ENCODE measurements at regions not wholly inside any gene's neighbourhood (a gene's known extent, or its start where the extent isn't known, plus 50 kb on each side); places are given as distances from the start of the nearest gene placed in this dataset.
A peak's percentile ranks its signal among the peaks of the same experiment; 100 is the strongest.
"Not testable (repeated sequence)": the region's sequence is repeated elsewhere in the genome, so short reads cannot be mapped to it uniquely, and the experiment has no call there.

DNA sequence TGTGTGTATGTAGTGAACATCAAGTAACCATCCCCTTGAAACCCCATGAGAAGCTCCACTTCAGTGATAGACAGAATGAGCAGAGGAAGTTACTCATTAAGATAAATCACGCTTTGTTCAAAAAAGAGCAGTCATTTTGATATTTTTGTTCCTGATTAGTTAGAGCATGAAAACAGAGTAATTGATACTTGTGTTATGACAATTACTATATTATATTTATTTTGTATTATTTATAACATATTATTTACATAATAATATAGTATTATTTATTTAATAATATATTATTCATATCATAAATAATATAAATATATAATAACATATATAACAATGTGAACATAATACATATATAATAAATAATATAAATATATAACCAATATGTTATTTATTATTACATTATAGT lies 580.9 kb downstream of the SOX5 start:
- Histone ChIP-seq H3K9me3 (no peaks in the 10 kb centered on the region), H3K36me3 (no peaks in the 10 kb centered on the region), H3K27me3 (no peaks in the 10 kb centered on the region), H3K4me1 (no peaks in the 10 kb centered on the region), H3K4me3 (ENCODE audit: low read depth, low read length) (no peak overlapping the region)
- TF ChIP-seq, protein P1, sequence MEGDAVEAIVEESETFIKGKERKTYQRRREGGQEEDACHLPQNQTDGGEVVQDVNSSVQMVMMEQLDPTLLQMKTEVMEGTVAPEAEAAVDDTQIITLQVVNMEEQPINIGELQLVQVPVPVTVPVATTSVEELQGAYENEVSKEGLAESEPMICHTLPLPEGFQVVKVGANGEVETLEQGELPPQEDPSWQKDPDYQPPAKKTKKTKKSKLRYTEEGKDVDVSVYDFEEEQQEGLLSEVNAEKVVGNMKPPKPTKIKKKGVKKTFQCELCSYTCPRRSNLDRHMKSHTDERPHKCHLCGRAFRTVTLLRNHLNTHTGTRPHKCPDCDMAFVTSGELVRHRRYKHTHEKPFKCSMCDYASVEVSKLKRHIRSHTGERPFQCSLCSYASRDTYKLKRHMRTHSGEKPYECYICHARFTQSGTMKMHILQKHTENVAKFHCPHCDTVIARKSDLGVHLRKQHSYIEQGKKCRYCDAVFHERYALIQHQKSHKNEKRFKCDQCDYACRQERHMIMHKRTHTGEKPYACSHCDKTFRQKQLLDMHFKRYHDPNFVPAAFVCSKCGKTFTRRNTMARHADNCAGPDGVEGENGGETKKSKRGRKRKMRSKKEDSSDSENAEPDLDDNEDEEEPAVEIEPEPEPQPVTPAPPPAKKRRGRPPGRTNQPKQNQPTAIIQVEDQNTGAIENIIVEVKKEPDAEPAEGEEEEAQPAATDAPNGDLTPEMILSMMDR (IDR thresholded peaks at IDR 0.05; ENCODE audit: low read depth, low read length): no peak
- DNase-seq: no peak

DNA sequence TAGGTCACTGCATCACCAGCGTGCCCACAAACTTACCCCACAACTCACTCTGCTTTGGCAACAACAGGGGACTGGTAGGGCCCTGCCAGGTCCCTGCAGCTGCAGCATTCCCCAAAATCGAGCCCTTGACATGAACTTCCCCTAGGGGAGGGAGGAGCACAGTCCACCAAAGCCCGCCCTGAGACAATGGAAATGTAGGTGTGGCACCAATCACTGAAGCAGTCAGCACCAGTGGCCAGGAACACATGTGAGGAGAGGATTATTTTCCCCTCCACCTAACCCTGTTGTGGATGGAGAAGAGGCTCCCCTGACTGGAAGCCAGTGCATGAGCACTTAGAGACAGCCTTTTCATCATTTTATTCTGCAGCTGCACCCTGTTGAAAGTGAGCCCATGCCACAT lies 573.8 kb downstream of the SOX5 start:
- TF ChIP-seq, protein P1 (IDR thresholded peaks at IDR 0.05; ENCODE audit: low read depth, low read length): no peak
- DNase-seq: no peak
- no peaks in the 10 kb centered on the region for H3K4me1 ChIP-seq
- H3K9me3 ChIP-seq: no peaks in the 10 kb centered on the region
- H3K27me3 ChIP-seq: no peaks in the 10 kb centered on the region
- H3K4me3 ChIP-seq (ENCODE audit: low read depth, low read length): no peak overlapping the region
- no peaks in the 10 kb centered on the region for H3K36me3 ChIP-seq

DNA sequence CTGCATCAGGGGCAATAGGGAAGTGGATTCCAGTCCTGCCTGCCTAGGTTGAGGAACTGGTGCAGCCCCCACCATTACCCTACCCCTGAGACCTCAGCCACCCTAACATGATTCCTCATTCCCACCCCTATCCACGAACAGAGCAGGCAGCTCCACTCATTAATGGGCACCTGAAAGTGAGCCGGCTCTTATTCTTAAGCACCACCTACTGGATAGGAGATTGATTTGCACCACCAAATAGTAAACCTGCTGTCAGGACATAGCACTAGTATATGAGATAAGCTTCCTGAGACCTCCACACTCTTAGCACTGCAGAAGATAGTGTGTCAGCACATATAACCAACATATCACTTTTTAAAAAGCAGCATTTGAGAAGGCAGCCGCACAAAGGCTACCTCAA lies 573.2 kb downstream of the SOX5 start:
- Histone ChIP-seq H3K27me3 (no peaks in the 10 kb centered on the region), H3K4me3 (ENCODE audit: low read depth, low read length) (no peak overlapping the region), H3K36me3 (no peaks in the 10 kb centered on the region), H3K4me1 (no peaks in the 10 kb centered on the region), H3K9me3 (no peaks in the 10 kb centered on the region)
- TF ChIP-seq, protein P1 (IDR thresholded peaks at IDR 0.05; ENCODE audit: low read depth, low read length): no peak
- DNase-seq: no peak

DNA sequence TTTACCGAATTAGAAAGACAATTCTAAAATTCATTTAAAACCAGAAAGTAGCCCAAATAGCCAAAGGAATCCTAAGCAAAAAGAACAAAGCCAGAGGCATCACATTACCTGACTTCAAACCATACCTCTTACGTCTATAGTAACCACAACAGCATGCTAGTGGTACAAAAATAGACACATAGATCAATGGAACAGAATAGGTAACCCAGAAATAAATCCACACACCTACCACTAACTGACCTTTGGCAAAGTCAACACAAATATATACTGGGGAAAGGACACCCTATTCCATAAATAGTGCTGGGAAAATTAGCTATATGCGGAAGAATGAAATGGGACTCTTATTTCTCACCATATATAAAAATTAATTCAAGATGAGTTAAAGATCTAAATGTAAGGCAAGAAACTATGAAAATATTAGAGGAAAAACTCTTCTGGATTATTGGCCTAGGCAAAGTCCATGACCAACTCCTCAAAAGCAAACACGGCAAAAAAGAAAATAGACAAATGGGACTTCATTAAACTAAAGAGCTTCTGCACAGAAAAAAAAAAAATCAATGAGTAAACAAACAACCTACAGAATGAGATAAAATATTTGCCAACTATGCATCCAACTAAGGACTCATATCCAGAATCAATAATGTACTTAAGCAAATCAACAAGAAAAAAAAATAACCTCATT lies 568.9 kb downstream of the SOX5 start:
- TF ChIP-seq, protein P1 (IDR thresholded peaks at IDR 0.05; ENCODE audit: low read depth, low read length): no peak
- Histone ChIP-seq H3K27me3 (no peaks in the 10 kb centered on the region), H3K36me3 (no peaks in the 10 kb centered on the region), H3K4me1 (no peaks in the 10 kb centered on the region), H3K4me3 (ENCODE audit: low read depth, low read length) (no peak overlapping the region), H3K9me3 (no peaks in the 10 kb centered on the region)
- DNase-seq: no peak

DNA sequence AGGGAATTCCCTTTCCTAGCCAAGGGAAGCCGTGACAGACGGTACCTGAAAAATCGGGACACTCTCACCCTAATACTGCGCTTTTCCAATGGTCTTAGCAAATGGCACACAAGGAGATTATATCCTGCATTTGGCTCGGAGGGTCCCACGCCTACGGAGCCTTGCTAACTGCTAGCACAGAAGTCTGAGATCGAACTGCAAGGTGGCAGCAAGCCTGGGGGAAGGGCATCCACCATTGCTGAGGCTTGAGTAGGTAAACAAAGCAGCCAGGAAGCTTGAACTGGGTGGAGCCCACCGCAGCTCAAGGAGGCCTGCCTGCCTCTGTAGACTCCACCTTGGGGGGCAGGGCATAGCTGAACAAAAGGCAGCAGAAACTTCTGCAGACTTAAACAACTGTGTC lies 560.6 kb downstream of the SOX5 start:
- not testable (repeated sequence) for H3K27me3 ChIP-seq; H3K4me1 ChIP-seq; H3K4me3 ChIP-seq (ENCODE audit: low read depth, low read length); H3K36me3 ChIP-seq; DNase-seq; H3K9me3 ChIP-seq

DNA sequence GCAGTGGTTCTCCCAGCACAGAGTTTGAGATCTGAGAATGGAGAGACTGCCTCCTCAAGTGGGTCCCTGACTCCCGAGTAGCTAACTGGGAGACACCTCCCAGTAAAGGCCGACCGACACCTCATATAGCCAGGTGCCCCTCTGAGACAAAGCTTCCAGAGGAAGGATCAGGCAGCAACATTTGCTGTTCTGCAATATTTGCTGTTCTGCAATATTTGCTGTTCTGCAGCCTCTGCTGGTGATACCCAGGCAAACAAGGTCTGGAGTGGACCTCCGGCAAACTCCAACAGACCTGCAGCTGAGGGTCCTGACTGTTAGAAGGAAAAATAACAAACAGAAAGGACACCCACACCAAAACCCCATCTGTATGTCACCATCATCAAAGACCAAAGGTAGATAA lies 560.2 kb downstream of the SOX5 start:
- H3K9me3 ChIP-seq; H3K36me3 ChIP-seq; H3K27me3 ChIP-seq; H3K4me1 ChIP-seq; DNase-seq; H3K4me3 ChIP-seq (ENCODE audit: low read depth, low read length): not testable (repeated sequence)

DNA sequence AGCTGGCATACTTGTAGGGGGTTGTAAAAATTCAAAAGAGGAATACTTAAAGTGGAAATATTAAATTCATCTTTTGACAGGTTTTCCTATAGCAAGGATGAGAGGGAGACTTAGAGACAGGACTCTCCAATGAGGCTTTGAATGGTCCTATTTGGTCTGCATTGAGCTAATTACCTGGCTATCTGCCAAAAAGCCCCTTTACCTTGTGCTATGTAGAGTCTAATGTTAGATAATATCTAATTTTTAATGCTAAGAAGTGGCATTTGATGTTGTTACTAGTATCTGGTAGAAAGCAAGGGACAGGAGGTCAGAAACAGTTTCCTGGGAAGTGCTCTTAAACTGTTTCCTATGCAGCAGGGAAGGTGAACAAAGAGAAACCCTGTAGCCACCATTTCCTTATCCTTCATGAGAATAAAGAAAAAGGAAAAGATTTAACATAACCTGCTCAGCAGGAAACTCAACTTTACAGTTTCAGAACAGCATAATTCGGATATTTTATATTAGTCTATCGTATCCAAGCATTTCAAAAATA lies 550.0 kb downstream of the SOX5 start:
- Histone ChIP-seq H3K36me3 (no peaks in the 10 kb centered on the region), H3K4me1 (no peaks in the 10 kb centered on the region), H3K27me3 (no peaks in the 10 kb centered on the region), H3K9me3 (no peaks in the 10 kb centered on the region), H3K4me3 (ENCODE audit: low read depth, low read length) (no peak overlapping the region)
- TF ChIP-seq, protein P1 (IDR thresholded peaks at IDR 0.05; ENCODE audit: low read depth, low read length): no peak
- peak; percentile 56 for DNase-seq
